ENCODE measurements at regions not wholly inside any gene's neighbourhood (a gene's known extent, or its start where the extent isn't known, plus 50 kb on each side); places are given as distances from the start of the nearest gene placed in this dataset.

GRCh38 chr1:98030483-98030882 is 109.6 kb upstream of the DPYD start:
- TF ChIP-seq CTCF (IDR thresholded peaks at IDR 0.05) (no peak), POLR2A (IDR thresholded peaks at IDR 0.05) (no peak), POLR2AphosphoS5 (IDR thresholded peaks at IDR 0.05) (no peak), EP300 (IDR thresholded peaks at IDR 0.05) (no peak)
